Tibial artery (tissue), 4 donors: ENCODE measurements at regions not wholly inside any gene's neighbourhood (a gene's known extent, or its start where the extent isn't known, plus 50 kb on each side); places are given as distances from the start of the nearest gene placed in this dataset.

Experiments used
- DNase-seq, 2 donors: peaks; one replicate each; pipeline ENCODE4 v3.0.0-alpha.2; 2019
- H3K27ac ChIP-seq, 2 donors: fragments of 200-600 bp; sonication (generic) in 1 of 2; 1 replicate in 1 of 2; 2 replicates in 1 of 2; pipeline ENCODE4 v1.5.1; 2018 to 2019; ENCODE audit warnings: mild to moderate bottlenecking in 1 of 2
- H3K27me3 ChIP-seq, 2 donors: fragments of 200-600 bp; sonication (generic) in 1 of 2; one replicate each; pipeline versions ENCODE4 v1.5.1 to v1.6.0; 2016 to 2019
- H3K36me3 ChIP-seq, 3 donors: fragments of 200-600 bp; sonication (generic) in 2 of 3; one replicate each; pipeline ENCODE4 v1.5.1; 2016 to 2019; ENCODE audit warnings: mild to moderate bottlenecking in 2 of 3
- H3K4me1 ChIP-seq, 4 donors: fragments of 200-600 bp; sonication (generic) in 2 of 4; 1 replicate in 3 of 4; 2 replicates in 1 of 4; pipeline ENCODE4 v1.5.1; 2016 to 2019
- H3K4me3 ChIP-seq, 2 donors: fragments of 200-600 bp; sonication (generic) in 1 of 2; 1 replicate in 1 of 2; 2 replicates in 1 of 2; pipeline ENCODE4 v1.5.1; 2018 to 2019; ENCODE audit warnings: mild to moderate bottlenecking in 2 of 2
- H3K9me3 ChIP-seq, 3 donors: fragments of 200-600 bp; sonication (generic) in 1 of 3; one replicate each; pipeline ENCODE4 v1.5.1; 2016 to 2019
- CTCF ChIP-seq, 2 experiments: fragments of 200-600 bp in 1 of 2; fragments of 450-650 bp in 1 of 2; IDR thresholded peaks; one replicate each; pipeline ENCODE4 v1.5.1; 2017 to 2019; ENCODE audit warnings: antibody characterized with exemption in 2 of 2, mild to moderate bottlenecking in 1 of 2, moderate library complexity in 1 of 2
- intact Hi-C: fragments of 100-400 bp; cut with DNase I; formaldehyde crosslinking; loops from one replicate; pipeline ENCODE4 v1.15.0; 2023; ENCODE audit warnings: low total_unique reads

- Histone ChIP-seq H3K27ac (peak overlapping the region; percentile 32 to 38), H3K4me1 (peaks cover 0 to 87% (median 37%) of the 10 kb centered on the region in 4 donors), H3K27me3 (no peaks in the 10 kb centered on the region), H3K4me3 (peak overlapping the region; percentile 57 to 68), H3K36me3 (no peaks in the 10 kb centered on the region), H3K9me3 (no peaks in the 10 kb centered on the region)
- TF ChIP-seq CTCF (IDR thresholded peaks at IDR 0.05), result no peak
- no peak for DNase-seq
- intact Hi-C loops, result no loop called here
Measured at GRCh38 chr16:85169333-85170065, 57.2 kb upstream of the CIBAR2 start.

- Histone ChIP-seq H3K4me3 (peak overlapping the region; percentile 57 to 68), H3K4me1 (peaks cover 0 to 85% (median 40%) of the 10 kb centered on the region in 4 donors), H3K27me3 (no peaks in the 10 kb centered on the region), H3K27ac (peak overlapping the region; percentile 32 to 38), H3K36me3 (no peaks in the 10 kb centered on the region), H3K9me3 (no peaks in the 10 kb centered on the region)
- no peak for TF ChIP-seq CTCF (IDR thresholded peaks at IDR 0.05)
- no peak for DNase-seq
- intact Hi-C loops, result no loop called here
Measured at GRCh38 chr16:85170066-85170491, 57.8 kb upstream of the CIBAR2 start.

- DNase-seq, result no peak
- no peak for TF ChIP-seq CTCF (IDR thresholded peaks at IDR 0.05)
Measured at GRCh38 chr16:85170590-85171003, 58.3 kb upstream of the CIBAR2 start.

GRCh38 chr16:85171004-85171758 is 58.9 kb upstream of the CIBAR2 start:
- no peaks in the 10 kb centered on the region for H3K27me3 ChIP-seq
- no peaks in the 10 kb centered on the region for H3K36me3 ChIP-seq
- intact Hi-C loops, result no loop called here
- DNase-seq, result no peak
- H3K27ac ChIP-seq, result no peak overlapping the region
- peaks cover 0 to 74% (median 40%) of the 10 kb centered on the region in 4 donors for H3K4me1 ChIP-seq
- H3K9me3 ChIP-seq, result no peaks in the 10 kb centered on the region
- TF ChIP-seq CTCF (IDR thresholded peaks at IDR 0.05), result no peak
- H3K4me3 ChIP-seq, result peak overlapping the region in 1 of 2 donors; percentile 15

More at GRCh38 chr16:85170590-85171003, 58.3 kb upstream of the CIBAR2 start:
- Histone ChIP-seq H3K36me3 (no peaks in the 10 kb centered on the region), H3K4me1 (peaks cover 0 to 80% (median 40%) of the 10 kb centered on the region in 4 donors), H3K4me3 (peak overlapping the region in 1 of 2 donors; percentile 15), H3K27me3 (no peaks in the 10 kb centered on the region), H3K9me3 (no peaks in the 10 kb centered on the region), H3K27ac (peak overlapping the region in 1 of 2 donors; percentile 38)
- intact Hi-C loops, result no loop called here

- DNase-seq, result no peak
- no peak for TF ChIP-seq CTCF (IDR thresholded peaks at IDR 0.05)
- no peaks in the 10 kb centered on the region for H3K27me3 ChIP-seq
- no peaks in the 10 kb centered on the region for H3K9me3 ChIP-seq
- peaks cover 0 to 69% (median 40%) of the 10 kb centered on the region in 4 donors for H3K4me1 ChIP-seq
- no peak overlapping the region for H3K27ac ChIP-seq
- intact Hi-C loops, result no loop called here
- peak overlapping the region; percentile 9 to 15 for H3K4me3 ChIP-seq
- no peaks in the 10 kb centered on the region for H3K36me3 ChIP-seq
Measured at GRCh38 chr16:85171759-85172454, 59.6 kb upstream of the CIBAR2 start.
